ENCODE measurements at regions not wholly inside any gene's neighbourhood (a gene's known extent, or its start where the extent isn't known, plus 50 kb on each side); places are given as distances from the start of the nearest gene placed in this dataset.
A peak's percentile ranks its signal among the peaks of the same experiment; 100 is the strongest.

DNA sequence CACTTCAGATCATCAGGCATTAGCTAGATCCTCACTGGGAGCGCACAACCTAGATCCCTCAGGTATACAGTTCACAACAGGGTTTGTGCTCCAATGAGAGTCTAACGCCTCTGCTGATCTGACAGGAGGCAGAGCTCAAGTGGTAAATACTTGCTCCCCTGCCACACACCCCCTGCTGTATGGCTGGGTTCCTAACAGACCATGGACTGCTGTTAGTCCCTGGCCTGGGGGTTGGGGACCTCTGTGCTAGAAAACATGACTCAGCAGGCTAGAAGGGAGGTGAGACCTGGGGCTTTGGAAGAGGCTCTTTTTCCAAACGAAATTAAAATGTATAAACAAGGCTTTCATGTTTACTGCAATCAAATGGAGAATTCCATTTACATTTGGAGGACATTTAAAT, 691.1 kb downstream of the FLRT2 start:
- ChIA-PET CTCF (ENCODE audit: low intra/inter-chr PET ratio, low total read pairs) (no interaction called here), POLR2A (no interaction called here)
- intact Hi-C loops (cut with micrococcal nuclease; ENCODE audit: unreplicated experiment) (no loop called here), in situ Hi-C loops (cut with HindIII; ENCODE audit: extremely low pct_ligation_motif_present, low pct_unique_long_range_greater_than_20kb) (no loop called here)
- peak; percentile 82 for ATAC-seq
- H3K27me3 ChIP-seq (ENCODE audit: control insufficient read depth in 1 of 2, insufficient read depth in 2 of 2, low read length in 2 of 2), result no peaks in the 10 kb centered on the region
- FAIRE-seq, result no peak
- H3K27ac ChIP-seq (ENCODE audit: extremely low read length, insufficient read depth, low read length), result no peak overlapping the region
- no peaks in the 10 kb centered on the region for H3K79me2 ChIP-seq (ENCODE audit: insufficient read depth, low read length)
- no peak overlapping the region for H3K4me3 ChIP-seq (replicated peaks in 1 of 3; ENCODE audit: insufficient read depth in 1 of 3, low read depth in 2 of 3, low read length in 3 of 3)
- H3K4me1 ChIP-seq (ENCODE audit: insufficient read depth, low read length), result no peaks in the 10 kb centered on the region
- H3K9ac ChIP-seq (ENCODE audit: insufficient read depth, low read depth, low read length), result no peak overlapping the region
- WGBS (ENCODE audit: low lambda C conversion rate), result 50% methylated on average over 2 of the region's 3 CpGs
- no peak overlapping the region for H2AFZ ChIP-seq (ENCODE audit: low read length)
- no peaks in the 10 kb centered on the region for H4K20me1 ChIP-seq (ENCODE audit: insufficient read depth, low read length)
- H3K36me3 ChIP-seq (replicated peaks in 1 of 2; ENCODE audit: control insufficient read depth in 1 of 2, insufficient read depth in 2 of 2, low read length in 2 of 2), result no peaks in the 10 kb centered on the region
- peak; percentile 3 for DNase-seq (ENCODE audit: low spot score)
- no peak overlapping the region for H3K4me2 ChIP-seq (ENCODE audit: low read depth, low read length)
- BruUV-seq (replicated peaks), result no TSS peak
- peaks cover 30% of the 10 kb centered on the region for H3K9me3 ChIP-seq (ENCODE audit: low read length)
- TF ChIP-seq, protein P1, sequence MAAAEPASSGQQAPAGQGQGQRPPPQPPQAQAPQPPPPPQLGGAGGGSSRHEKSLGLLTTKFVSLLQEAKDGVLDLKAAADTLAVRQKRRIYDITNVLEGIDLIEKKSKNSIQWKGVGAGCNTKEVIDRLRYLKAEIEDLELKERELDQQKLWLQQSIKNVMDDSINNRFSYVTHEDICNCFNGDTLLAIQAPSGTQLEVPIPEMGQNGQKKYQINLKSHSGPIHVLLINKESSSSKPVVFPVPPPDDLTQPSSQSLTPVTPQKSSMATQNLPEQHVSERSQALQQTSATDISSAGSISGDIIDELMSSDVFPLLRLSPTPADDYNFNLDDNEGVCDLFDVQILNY (CRISPR knock-in tag; conservative IDR thresholded peaks at IDR 0.05), result no peak
- TF ChIP-seq KDM3A (CRISPR knock-in tag; IDR thresholded peaks at IDR 0.05; ENCODE audit: low read depth) (no peak), CENPT (CRISPR knock-in tag; IDR thresholded peaks at IDR 0.05; ENCODE audit: low read depth) (no peak), NFE2L2 (IDR thresholded peaks at IDR 0.05; ENCODE audit: low read length) (peak; percentile 46; the same call in 1 of the 2 replicates), GABPB1 (CRISPR knock-in tag; IDR thresholded peaks at IDR 0.05) (no peak), MAFK (conservative IDR thresholded peaks at IDR 0.05 in 1 of 2, IDR thresholded peaks at IDR 0.05 in 1 of 2; ENCODE audit: low read length in 2 of 2) (peak; percentile 2 to 17; a peak in 1 of 4 replicates), ZNF160 (CRISPR knock-in tag; IDR thresholded peaks at IDR 0.05) (no peak), RBAK (CRISPR knock-in tag; IDR thresholded peaks at IDR 0.05) (no peak)
- TF ChIP-seq, protein P2, sequence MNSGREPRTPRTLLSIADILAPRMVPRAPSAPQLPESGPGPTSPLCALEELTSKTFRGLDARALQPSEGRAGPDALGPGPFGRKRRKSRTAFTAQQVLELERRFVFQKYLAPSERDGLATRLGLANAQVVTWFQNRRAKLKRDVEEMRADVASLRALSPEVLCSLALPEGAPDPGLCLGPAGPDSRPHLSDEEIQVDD (CRISPR knock-in tag; IDR thresholded peaks at IDR 0.05; ENCODE audit: borderline replicate concordance), result no peak
- TF ChIP-seq, protein P3, sequence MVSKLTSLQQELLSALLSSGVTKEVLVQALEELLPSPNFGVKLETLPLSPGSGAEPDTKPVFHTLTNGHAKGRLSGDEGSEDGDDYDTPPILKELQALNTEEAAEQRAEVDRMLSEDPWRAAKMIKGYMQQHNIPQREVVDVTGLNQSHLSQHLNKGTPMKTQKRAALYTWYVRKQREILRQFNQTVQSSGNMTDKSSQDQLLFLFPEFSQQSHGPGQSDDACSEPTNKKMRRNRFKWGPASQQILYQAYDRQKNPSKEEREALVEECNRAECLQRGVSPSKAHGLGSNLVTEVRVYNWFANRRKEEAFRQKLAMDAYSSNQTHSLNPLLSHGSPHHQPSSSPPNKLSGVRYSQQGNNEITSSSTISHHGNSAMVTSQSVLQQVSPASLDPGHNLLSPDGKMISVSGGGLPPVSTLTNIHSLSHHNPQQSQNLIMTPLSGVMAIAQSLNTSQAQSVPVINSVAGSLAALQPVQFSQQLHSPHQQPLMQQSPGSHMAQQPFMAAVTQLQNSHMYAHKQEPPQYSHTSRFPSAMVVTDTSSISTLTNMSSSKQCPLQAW (CRISPR knock-in tag; IDR thresholded peaks at IDR 0.05), result no peak
- TF ChIP-seq, protein P4, sequence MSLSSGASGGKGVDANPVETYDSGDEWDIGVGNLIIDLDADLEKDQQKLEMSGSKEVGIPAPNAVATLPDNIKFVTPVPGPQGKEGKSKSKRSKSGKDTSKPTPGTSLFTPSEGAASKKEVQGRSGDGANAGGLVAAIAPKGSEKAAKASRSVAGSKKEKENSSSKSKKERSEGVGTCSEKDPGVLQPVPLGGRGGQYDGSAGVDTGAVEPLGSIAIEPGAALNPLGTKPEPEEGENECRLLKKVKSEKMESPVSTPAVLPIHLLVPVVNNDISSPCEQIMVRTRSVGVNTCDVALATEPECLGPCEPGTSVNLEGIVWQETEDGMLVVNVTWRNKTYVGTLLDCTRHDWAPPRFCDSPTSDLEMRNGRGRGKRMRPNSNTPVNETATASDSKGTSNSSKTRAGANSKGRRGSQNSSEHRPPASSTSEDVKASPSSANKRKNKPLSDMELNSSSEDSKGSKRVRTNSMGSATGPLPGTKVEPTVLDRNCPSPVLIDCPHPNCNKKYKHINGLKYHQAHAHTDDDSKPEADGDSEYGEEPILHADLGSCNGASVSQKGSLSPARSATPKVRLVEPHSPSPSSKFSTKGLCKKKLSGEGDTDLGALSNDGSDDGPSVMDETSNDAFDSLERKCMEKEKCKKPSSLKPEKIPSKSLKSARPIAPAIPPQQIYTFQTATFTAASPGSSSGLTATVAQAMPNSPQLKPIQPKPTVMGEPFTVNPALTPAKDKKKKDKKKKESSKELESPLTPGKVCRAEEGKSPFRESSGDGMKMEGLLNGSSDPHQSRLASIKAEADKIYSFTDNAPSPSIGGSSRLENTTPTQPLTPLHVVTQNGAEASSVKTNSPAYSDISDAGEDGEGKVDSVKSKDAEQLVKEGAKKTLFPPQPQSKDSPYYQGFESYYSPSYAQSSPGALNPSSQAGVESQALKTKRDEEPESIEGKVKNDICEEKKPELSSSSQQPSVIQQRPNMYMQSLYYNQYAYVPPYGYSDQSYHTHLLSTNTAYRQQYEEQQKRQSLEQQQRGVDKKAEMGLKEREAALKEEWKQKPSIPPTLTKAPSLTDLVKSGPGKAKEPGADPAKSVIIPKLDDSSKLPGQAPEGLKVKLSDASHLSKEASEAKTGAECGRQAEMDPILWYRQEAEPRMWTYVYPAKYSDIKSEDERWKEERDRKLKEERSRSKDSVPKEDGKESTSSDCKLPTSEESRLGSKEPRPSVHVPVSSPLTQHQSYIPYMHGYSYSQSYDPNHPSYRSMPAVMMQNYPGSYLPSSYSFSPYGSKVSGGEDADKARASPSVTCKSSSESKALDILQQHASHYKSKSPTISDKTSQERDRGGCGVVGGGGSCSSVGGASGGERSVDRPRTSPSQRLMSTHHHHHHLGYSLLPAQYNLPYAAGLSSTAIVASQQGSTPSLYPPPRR (CRISPR knock-in tag; IDR thresholded peaks at IDR 0.05; ENCODE audit: borderline replicate concordance), result no peak
- TF ChIP-seq, protein P5, sequence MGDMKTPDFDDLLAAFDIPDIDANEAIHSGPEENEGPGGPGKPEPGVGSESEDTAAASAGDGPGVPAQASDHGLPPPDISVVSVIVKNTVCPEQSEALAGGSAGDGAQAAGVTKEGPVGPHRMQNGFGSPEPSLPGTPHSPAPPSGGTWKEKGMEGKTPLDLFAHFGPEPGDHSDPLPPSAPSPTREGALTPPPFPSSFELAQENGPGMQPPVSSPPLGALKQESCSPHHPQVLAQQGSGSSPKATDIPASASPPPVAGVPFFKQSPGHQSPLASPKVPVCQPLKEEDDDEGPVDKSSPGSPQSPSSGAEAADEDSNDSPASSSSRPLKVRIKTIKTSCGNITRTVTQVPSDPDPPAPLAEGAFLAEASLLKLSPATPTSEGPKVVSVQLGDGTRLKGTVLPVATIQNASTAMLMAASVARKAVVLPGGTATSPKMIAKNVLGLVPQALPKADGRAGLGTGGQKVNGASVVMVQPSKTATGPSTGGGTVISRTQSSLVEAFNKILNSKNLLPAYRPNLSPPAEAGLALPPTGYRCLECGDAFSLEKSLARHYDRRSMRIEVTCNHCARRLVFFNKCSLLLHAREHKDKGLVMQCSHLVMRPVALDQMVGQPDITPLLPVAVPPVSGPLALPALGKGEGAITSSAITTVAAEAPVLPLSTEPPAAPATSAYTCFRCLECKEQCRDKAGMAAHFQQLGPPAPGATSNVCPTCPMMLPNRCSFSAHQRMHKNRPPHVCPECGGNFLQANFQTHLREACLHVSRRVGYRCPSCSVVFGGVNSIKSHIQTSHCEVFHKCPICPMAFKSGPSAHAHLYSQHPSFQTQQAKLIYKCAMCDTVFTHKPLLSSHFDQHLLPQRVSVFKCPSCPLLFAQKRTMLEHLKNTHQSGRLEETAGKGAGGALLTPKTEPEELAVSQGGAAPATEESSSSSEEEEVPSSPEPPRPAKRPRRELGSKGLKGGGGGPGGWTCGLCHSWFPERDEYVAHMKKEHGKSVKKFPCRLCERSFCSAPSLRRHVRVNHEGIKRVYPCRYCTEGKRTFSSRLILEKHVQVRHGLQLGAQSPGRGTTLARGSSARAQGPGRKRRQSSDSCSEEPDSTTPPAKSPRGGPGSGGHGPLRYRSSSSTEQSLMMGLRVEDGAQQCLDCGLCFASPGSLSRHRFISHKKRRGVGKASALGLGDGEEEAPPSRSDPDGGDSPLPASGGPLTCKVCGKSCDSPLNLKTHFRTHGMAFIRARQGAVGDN (CRISPR knock-in tag; IDR thresholded peaks at IDR 0.05), result no peak
